Gastrocnemius medialis (tissue), 4 donors: ENCODE measurements at regions not wholly inside any gene's neighbourhood (a gene's known extent, or its start where the extent isn't known, plus 50 kb on each side); places are given as distances from the start of the nearest gene placed in this dataset.

Experiments used
- ATAC-seq, 2 donors: fragments of 150-250 bp; one replicate each; pipeline ENCODE4 v1.9.1; 2016
- DNase-seq, 2 donors: peaks; one replicate each; pipeline ENCODE4 v3.0.0-alpha.2; 2019
- H3K27ac ChIP-seq, 4 donors: fragments of 200-600 bp; sonication (generic); 1 replicate in 1 of 4; 2 replicates in 3 of 4; pipeline ENCODE4 v1.5.1; 2016 to 2018; ENCODE audit warnings: mild to moderate bottlenecking in 2 of 4, moderate library complexity in 1 of 4
- H3K27me3 ChIP-seq, 3 donors: fragments of 200-600 bp; sonication (generic) in 2 of 3; 1 replicate in 1 of 3; 2 replicates in 2 of 3; pipeline versions ENCODE4 v1.5.1 to v1.6.0; 2016 to 2019; ENCODE audit warnings: mild to moderate bottlenecking in 1 of 3, moderate library complexity in 1 of 3
- H3K36me3 ChIP-seq, 2 donors: fragments of 200-600 bp; sonication (generic) in 1 of 2; one replicate each; pipeline ENCODE4 v1.5.1; 2017 to 2018
- H3K4me1 ChIP-seq, 2 donors: fragments of 200-600 bp; sonication (generic) in 1 of 2; one replicate each; pipeline ENCODE4 v1.5.1; 2016 to 2017; ENCODE audit warnings: mild to moderate bottlenecking in 2 of 2
- H3K4me3 ChIP-seq, 4 donors: fragments of 200-600 bp; sonication (generic) in 3 of 4; 1 replicate in 1 of 4; 2 replicates in 3 of 4; pipeline ENCODE4 v1.5.1; 2016 to 2019; ENCODE audit warnings: mild to moderate bottlenecking in 2 of 4
- H3K9me3 ChIP-seq, 3 donors: fragments of 200-600 bp; sonication (generic) in 2 of 3; 1 replicate in 1 of 3; 2 replicates in 2 of 3; pipeline ENCODE4 v1.5.1; 2016 to 2019
- POLR2A ChIP-seq, 2 donors: fragments of 450-650 bp; IDR thresholded peaks; one replicate each; pipeline ENCODE4 v1.6.1; 2017; ENCODE audit warnings: antibody characterized with exemption in 2 of 2, mild to moderate bottlenecking in 2 of 2, moderate library complexity in 2 of 2
- in situ Hi-C, 4 donors: fragments of 200-750 bp; cut with MboI; loops; one replicate each; pipeline versions ENCODE4 v1.15.0 to v1.8.0; 2017; ENCODE audit warnings: low sequenced_read_pairs in 4 of 4
- intact Hi-C: fragments of 100-400 bp; cut with DNase I; formaldehyde crosslinking; loops from one replicate; pipeline ENCODE4 v1.15.1; 2023; ENCODE audit warnings: low total_unique reads
- TF ChIP-seq, protein P1 (sequence below), 5 experiments: fragments of 450-650 bp in 3 of 5; fragments of 200-600 bp in 2 of 5; sonication (generic) in 2 of 5; IDR thresholded peaks in 4 of 5; conservative IDR thresholded peaks in 1 of 5; 1 replicate in 4 of 5; 2 replicates in 1 of 5; pipeline ENCODE4 v1.5.1; 2016 to 2019; ENCODE audit warnings: antibody characterized with exemption in 5 of 5, mild to moderate bottlenecking in 3 of 5, moderate library complexity in 3 of 5

DNA sequence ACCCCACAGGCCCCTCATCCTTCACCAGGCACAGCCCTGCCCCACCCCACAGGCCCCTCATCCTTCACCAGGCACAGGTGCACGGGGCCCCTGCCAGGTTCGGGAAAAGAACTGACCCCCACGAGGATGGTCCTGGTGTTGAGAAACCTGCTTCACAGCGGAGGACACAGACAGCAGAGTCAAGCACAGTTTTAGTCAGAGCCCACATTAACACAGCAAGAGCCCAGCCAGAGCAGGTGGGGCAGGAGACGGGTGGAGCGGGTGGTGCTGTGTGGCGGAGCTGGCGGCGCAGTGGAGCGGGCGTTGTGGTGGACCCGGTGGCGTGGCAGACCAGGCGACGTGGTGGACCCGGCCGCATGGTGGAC is 1085.5 kb downstream of the BRD1 start:
- ATAC-seq (no peak), DNase-seq (no peak)
- no peak overlapping the region for H3K27ac ChIP-seq
- no peaks in the 10 kb centered on the region for H3K36me3 ChIP-seq
- H3K27me3 ChIP-seq = no peaks in the 10 kb centered on the region
- no peaks in the 10 kb centered on the region for H3K9me3 ChIP-seq
- in situ Hi-C loops (no loop called here), intact Hi-C loops (no loop called here)
- TF ChIP-seq POLR2A (IDR thresholded peaks at IDR 0.05) = no peak
- TF ChIP-seq, protein P1, sequence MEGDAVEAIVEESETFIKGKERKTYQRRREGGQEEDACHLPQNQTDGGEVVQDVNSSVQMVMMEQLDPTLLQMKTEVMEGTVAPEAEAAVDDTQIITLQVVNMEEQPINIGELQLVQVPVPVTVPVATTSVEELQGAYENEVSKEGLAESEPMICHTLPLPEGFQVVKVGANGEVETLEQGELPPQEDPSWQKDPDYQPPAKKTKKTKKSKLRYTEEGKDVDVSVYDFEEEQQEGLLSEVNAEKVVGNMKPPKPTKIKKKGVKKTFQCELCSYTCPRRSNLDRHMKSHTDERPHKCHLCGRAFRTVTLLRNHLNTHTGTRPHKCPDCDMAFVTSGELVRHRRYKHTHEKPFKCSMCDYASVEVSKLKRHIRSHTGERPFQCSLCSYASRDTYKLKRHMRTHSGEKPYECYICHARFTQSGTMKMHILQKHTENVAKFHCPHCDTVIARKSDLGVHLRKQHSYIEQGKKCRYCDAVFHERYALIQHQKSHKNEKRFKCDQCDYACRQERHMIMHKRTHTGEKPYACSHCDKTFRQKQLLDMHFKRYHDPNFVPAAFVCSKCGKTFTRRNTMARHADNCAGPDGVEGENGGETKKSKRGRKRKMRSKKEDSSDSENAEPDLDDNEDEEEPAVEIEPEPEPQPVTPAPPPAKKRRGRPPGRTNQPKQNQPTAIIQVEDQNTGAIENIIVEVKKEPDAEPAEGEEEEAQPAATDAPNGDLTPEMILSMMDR (IDR thresholded peaks at IDR 0.05 in 4 of 5, conservative IDR thresholded peaks at IDR 0.05 in 1 of 5) = no peak
- no peaks in the 10 kb centered on the region for H3K4me1 ChIP-seq
- H3K4me3 ChIP-seq = no peak overlapping the region

DNA sequence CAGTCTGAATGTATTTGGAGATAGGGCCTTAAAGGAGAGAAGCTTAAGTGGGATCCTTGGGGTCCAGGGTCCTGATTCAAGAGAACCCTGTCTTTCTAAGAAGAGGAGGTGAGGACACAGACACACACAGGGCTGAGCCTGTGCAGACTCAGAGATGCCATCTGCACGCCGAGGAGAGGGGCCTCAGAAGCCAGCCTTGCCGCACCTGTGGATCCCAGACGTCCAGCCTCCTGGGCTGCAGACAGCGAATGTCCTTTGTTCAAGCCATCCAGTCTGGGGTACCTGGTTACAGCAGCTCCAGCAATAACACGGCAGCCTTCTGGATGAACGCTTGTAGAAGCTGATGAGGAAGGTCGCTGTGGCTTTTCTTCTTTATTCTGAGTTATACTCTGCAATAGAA is 1086.1 kb downstream of the BRD1 start:
- ATAC-seq (no peak), DNase-seq (no peak)
- Histone ChIP-seq H3K36me3 (no peaks in the 10 kb centered on the region), H3K4me3 (no peak overlapping the region), H3K27me3 (no peaks in the 10 kb centered on the region), H3K9me3 (no peaks in the 10 kb centered on the region), H3K27ac (no peak overlapping the region), H3K4me1 (no peaks in the 10 kb centered on the region)
- intact Hi-C loops (no loop called here), in situ Hi-C loops (no loop called here)
- no peak for TF ChIP-seq POLR2A (IDR thresholded peaks at IDR 0.05)
- TF ChIP-seq, protein P1 (IDR thresholded peaks at IDR 0.05 in 4 of 5, conservative IDR thresholded peaks at IDR 0.05 in 1 of 5) = no peak

DNA sequence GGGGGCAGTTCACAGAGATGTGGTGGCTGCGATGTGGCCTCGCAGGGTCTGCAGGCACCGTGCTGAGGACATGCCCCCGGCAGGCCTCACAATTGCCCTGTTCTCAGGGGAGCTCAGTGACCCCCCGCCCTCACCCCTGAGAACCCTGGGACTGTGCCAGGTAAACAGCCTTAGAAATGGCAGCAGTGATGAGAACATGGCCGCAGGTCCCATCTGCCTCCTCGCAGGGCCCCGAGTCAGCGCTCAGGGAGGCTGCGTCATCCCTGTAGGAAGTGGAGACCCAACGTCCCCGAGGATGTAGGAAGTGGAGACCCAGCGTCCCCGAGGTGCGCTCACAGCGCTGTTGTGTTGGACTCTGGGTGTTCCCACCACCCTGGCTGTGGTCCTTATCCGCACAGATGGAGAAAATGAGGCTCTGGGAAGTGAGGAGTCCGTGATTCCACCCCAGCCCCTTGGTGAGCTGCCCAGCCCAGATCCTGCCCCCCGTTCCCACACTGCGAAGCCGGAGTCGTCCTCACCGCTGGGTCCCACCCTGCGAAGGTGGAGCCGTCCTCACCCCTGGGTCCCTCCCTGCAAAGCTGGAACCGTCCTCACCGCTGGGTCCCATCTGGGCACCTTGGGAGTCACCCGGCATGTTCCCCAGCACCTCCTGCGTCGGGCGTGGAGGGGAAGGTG is 1086.8 kb downstream of the BRD1 start:
- Histone ChIP-seq H3K36me3 (no peaks in the 10 kb centered on the region), H3K9me3 (no peaks in the 10 kb centered on the region), H3K27me3 (no peaks in the 10 kb centered on the region), H3K27ac (no peak overlapping the region), H3K4me3 (no peak overlapping the region), H3K4me1 (no peaks in the 10 kb centered on the region)
- in situ Hi-C loops (no loop called here), intact Hi-C loops (no loop called here)
- no peak for ATAC-seq
- no peak for TF ChIP-seq POLR2A (IDR thresholded peaks at IDR 0.05)
- TF ChIP-seq, protein P1 (IDR thresholded peaks at IDR 0.05 in 4 of 5, conservative IDR thresholded peaks at IDR 0.05 in 1 of 5) = no peak
- DNase-seq = no peak

DNA sequence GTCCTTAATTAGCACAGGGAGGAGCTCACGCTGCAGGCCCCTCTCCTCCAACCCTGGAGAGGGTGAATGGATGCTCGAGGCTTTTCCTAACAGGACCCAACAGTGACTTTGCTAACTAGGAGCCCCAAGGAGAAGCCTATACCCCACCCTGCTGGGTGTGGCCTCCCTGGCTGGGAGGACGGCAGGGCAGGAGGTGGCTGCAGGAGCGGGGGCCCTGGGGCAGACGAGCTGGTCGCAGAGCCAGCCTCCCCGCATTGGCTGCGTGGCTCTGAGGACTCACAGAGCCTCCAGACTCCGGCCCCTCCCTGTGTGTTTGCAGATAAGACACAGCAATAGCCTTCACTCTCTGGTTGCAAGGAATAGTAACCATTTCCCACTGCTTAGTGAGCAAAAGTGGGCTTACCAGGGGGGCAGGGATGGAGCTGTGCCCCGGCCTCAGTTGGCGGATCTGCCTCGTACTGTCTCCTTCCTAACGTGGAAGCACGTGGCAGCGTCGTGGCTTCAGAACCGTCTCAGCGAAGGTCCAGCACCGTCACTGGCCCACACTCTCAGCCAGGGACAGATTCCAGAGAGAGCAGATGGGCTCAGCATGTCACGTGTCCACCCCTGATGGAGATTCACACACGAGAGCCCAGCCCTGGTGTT is 1087.5 kb downstream of the BRD1 start:
- ATAC-seq (no peak), DNase-seq (no peak)
- no peak overlapping the region for H3K4me3 ChIP-seq
- H3K27me3 ChIP-seq = no peaks in the 10 kb centered on the region
- H3K4me1 ChIP-seq = no peaks in the 10 kb centered on the region
- intact Hi-C loops (no loop called here), in situ Hi-C loops (no loop called here)
- no peaks in the 10 kb centered on the region for H3K36me3 ChIP-seq
- no peak overlapping the region for H3K27ac ChIP-seq
- no peaks in the 10 kb centered on the region for H3K9me3 ChIP-seq
- TF ChIP-seq, protein P1 (IDR thresholded peaks at IDR 0.05 in 4 of 5, conservative IDR thresholded peaks at IDR 0.05 in 1 of 5) = no peak
- no peak for TF ChIP-seq POLR2A (IDR thresholded peaks at IDR 0.05)
